ENCODE measurements at regions not wholly inside any gene's neighbourhood (a gene's known extent, or its start where the extent isn't known, plus 50 kb on each side); places are given as distances from the start of the nearest gene placed in this dataset.

DNA sequence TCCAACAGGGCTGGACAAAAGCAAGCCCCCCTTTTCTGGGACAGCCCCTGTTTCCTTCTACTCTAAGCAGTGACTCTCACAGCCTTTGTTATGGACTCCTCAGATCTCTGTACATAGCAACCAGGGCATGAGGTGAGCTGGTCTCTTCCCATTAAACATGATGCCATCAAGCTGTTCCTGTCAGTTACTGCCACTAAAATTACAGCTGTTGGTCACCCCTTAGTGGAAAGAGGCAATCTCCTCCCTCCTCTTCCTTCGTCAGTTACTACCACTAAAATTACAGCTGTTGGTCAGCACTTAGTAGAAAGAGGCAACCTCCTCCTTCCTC, 95.2 kb upstream of the SMIM36 start:
- TF ChIP-seq POLR2AphosphoS5 (IDR thresholded peaks at IDR 0.05): no peak
- TF ChIP-seq, protein P1, sequence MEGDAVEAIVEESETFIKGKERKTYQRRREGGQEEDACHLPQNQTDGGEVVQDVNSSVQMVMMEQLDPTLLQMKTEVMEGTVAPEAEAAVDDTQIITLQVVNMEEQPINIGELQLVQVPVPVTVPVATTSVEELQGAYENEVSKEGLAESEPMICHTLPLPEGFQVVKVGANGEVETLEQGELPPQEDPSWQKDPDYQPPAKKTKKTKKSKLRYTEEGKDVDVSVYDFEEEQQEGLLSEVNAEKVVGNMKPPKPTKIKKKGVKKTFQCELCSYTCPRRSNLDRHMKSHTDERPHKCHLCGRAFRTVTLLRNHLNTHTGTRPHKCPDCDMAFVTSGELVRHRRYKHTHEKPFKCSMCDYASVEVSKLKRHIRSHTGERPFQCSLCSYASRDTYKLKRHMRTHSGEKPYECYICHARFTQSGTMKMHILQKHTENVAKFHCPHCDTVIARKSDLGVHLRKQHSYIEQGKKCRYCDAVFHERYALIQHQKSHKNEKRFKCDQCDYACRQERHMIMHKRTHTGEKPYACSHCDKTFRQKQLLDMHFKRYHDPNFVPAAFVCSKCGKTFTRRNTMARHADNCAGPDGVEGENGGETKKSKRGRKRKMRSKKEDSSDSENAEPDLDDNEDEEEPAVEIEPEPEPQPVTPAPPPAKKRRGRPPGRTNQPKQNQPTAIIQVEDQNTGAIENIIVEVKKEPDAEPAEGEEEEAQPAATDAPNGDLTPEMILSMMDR (IDR thresholded peaks at IDR 0.05): no peak

Measured in upper lobe of left lung (tissue), 4 donors.